GM19023 (cell line): ENCODE measurements at regions not wholly inside any gene's neighbourhood (a gene's known extent, or its start where the extent isn't known, plus 50 kb on each side); places are given as distances from the start of the nearest gene placed in this dataset.
"Not testable (repeated sequence)": the region's sequence is repeated elsewhere in the genome, so short reads cannot be mapped to it uniquely, and the experiment has no call there.

Source experiments
- ATAC-seq: cut with Tn5 transposase; IDR thresholded peaks from one replicate; pipeline ENCODE4 v1.9.1; 2021; ENCODE audit warnings: mild to moderate bottlenecking, moderate library complexity; ENCODE audit not compliant: unreplicated experiment

- ATAC-seq, result no peak
Measured at GRCh38 chr4:188372058-188372457, 232.8 kb downstream of the TRIML1 start.

GRCh38 chr4:188372829-188373228 lies 233.6 kb downstream of the TRIML1 start:
- no peak for ATAC-seq

- ATAC-seq, result no peak
Measured at GRCh38 chr4:188374871-188375270, 235.6 kb downstream of the TRIML1 start.

- no peak for ATAC-seq
Measured at GRCh38 chr4:188377816-188378215, 238.6 kb downstream of the TRIML1 start.

GRCh38 chr4:188383180-188383579 lies 243.9 kb downstream of the TRIML1 start:
- ATAC-seq, result no peak

GRCh38 chr4:188387179-188387791 lies 248.0 kb downstream of the TRIML1 start:
- no peak for ATAC-seq

GRCh38 chr4:188391349-188391748 lies 252.1 kb downstream of the TRIML1 start:
- not testable (repeated sequence) for ATAC-seq

GRCh38 chr4:188396037-188396436 lies 256.8 kb downstream of the TRIML1 start:
- ATAC-seq, result no peak

- ATAC-seq, result no peak
Measured at GRCh38 chr4:188399834-188400233, 260.6 kb downstream of the TRIML1 start.

- no peak for ATAC-seq
Measured at GRCh38 chr4:188400451-188400850, 261.2 kb downstream of the TRIML1 start.

GRCh38 chr4:188403272-188403671 lies 264.0 kb downstream of the TRIML1 start:
- no peak for ATAC-seq

- not testable (repeated sequence) for ATAC-seq
Measured at GRCh38 chr4:188405071-188405835, 266.0 kb downstream of the TRIML1 start.

- ATAC-seq, result no peak
Measured at GRCh38 chr4:188408244-188409030, 269.2 kb downstream of the TRIML1 start.

GRCh38 chr4:188409851-188410250 lies 270.6 kb downstream of the TRIML1 start:
- ATAC-seq, result no peak

- no peak for ATAC-seq
Measured at GRCh38 chr4:188411805-188412204, 272.6 kb downstream of the TRIML1 start.

- no peak for ATAC-seq
Measured at GRCh38 chr4:188412499-188412898, 273.3 kb downstream of the TRIML1 start.

- no peak for ATAC-seq
Measured at GRCh38 chr4:188414441-188414840, 275.2 kb downstream of the TRIML1 start.

- ATAC-seq, result no peak
Measured at GRCh38 chr4:188417181-188417580, 277.9 kb downstream of the TRIML1 start.

GRCh38 chr4:188423039-188423438 lies 283.8 kb downstream of the TRIML1 start:
- ATAC-seq, result no peak

- ATAC-seq, result no peak
Measured at GRCh38 chr4:188428935-188429334, 289.7 kb downstream of the TRIML1 start.

- ATAC-seq, result no peak
Measured at GRCh38 chr4:188429965-188430364, 290.7 kb downstream of the TRIML1 start.

GRCh38 chr4:188430384-188430783 lies 291.1 kb downstream of the TRIML1 start:
- ATAC-seq, result no peak
